BE2C (cell line): ENCODE measurements at regions not wholly inside any gene's neighbourhood (a gene's known extent, or its start where the extent isn't known, plus 50 kb on each side); places are given as distances from the start of the nearest gene placed in this dataset.

Source experiments
- DNase-seq: peaks from one replicate; pipeline ENCODE4 v3.0.0-alpha.2; 2020
- H3K27me3 ChIP-seq: fragments of 250-450 bp; sonication (Bioruptor Pico); 2 replicates; pipeline ENCODE4 v1.5.1; 2020; ENCODE audit warnings: mild to moderate bottlenecking
- H3K36me3 ChIP-seq: fragments of 250-450 bp; sonication (Bioruptor Pico); 2 replicates; pipeline ENCODE4 v1.5.1; 2020; ENCODE audit warnings: mild to moderate bottlenecking
- H3K4me1 ChIP-seq: fragments of 250-450 bp; sonication (Bioruptor Pico); 2 replicates; pipeline ENCODE4 v1.5.1; 2020
- H3K4me3 ChIP-seq: 2 replicates; pipeline ENCODE4 v1.5.1; 2011; ENCODE audit warnings: low read depth, low read length
- H3K9me3 ChIP-seq: fragments of 250-450 bp; sonication (Bioruptor Pico); 2 replicates; pipeline ENCODE4 v1.5.1; 2020
- CTCF ChIP-seq: IDR thresholded peaks from 2 replicates; pipeline ENCODE4 v1.5.1; 2012; ENCODE audit warnings: mild to moderate bottlenecking, low read depth, low read length

DNA sequence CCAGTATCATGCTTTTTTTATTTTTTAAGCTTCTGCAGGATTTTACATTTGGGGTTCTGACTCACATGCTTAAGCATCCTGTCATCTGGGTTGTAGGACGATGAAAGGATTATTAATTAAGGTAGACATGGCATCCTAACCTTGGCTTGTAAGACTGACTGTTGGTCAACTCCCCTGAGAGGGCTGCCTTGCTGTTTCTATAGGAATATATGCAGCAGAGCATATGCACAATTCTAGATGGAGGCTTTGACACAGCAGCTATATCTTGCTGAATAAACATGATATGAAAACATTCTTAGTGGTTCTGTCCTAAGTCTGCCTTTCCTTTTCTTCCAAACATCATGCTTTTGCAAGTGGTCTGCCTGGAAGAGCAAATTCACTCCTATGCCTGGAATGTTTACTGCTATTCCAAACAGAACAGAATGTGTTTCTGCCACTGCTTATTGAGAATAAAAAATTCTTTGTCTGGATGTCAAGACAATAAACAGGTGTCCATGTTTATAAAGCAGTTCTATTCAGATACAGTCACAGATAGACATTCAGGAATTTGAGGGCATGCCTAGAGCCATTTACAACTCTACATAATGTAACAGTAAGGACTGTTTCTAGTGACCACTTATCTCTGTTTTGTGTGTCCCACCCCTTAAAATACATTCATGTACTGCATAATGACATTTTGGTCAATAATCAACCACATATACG is 166.2 kb upstream of the PPP2R2B start:
- TF ChIP-seq CTCF, result no peak
- Histone ChIP-seq H3K36me3 (no peaks in the 10 kb centered on the region), H3K27me3 (no peaks in the 10 kb centered on the region), H3K9me3 (no peaks in the 10 kb centered on the region), H3K4me1 (no peaks in the 10 kb centered on the region), H3K4me3 (no peak overlapping the region)
- DNase-seq, result no peak

- Histone ChIP-seq H3K4me1 (no peaks in the 10 kb centered on the region), H3K36me3 (no peaks in the 10 kb centered on the region), H3K27me3 (no peaks in the 10 kb centered on the region), H3K9me3 (no peaks in the 10 kb centered on the region), H3K4me3 (no peak overlapping the region)
- no peak for DNase-seq
- TF ChIP-seq CTCF, result no peak
Measured at GRCh38 chr5:147045290-147045689, 166.7 kb upstream of the PPP2R2B start.

DNA sequence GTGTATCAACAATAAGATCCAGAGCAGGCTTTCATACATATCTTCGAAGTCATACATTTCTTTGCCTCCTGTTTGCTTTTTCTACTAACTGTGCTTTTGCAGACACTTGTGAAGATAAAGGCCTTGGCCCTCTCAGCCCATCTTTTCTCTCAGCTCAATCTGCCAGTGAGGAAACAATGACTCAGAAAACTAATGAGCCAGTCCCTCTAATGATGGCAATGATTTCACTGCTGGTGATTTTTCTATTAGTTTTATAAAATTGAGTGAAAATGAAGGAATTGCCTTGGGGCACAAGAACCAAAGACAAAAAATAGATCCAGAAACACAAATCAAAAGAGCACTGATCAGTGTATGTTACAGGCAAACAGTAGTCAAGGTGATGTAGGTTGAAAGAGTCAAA is 167.7 kb upstream of the PPP2R2B start:
- H3K27me3 ChIP-seq, result no peaks in the 10 kb centered on the region
- no peak for DNase-seq
- H3K4me1 ChIP-seq, result no peaks in the 10 kb centered on the region
- no peak for TF ChIP-seq CTCF
- no peak overlapping the region for H3K4me3 ChIP-seq
- H3K9me3 ChIP-seq, result no peaks in the 10 kb centered on the region
- H3K36me3 ChIP-seq, result no peaks in the 10 kb centered on the region

- Histone ChIP-seq H3K9me3 (no peaks in the 10 kb centered on the region), H3K27me3 (no peaks in the 10 kb centered on the region), H3K4me3 (no peak overlapping the region), H3K36me3 (no peaks in the 10 kb centered on the region), H3K4me1 (no peaks in the 10 kb centered on the region)
- no peak for DNase-seq
- TF ChIP-seq CTCF, result no peak
Measured at GRCh38 chr5:147046894-147047293, 168.3 kb upstream of the PPP2R2B start.

GRCh38 chr5:147049764-147050163 is 171.2 kb upstream of the PPP2R2B start:
- Histone ChIP-seq H3K9me3 (no peaks in the 10 kb centered on the region), H3K27me3 (no peaks in the 10 kb centered on the region), H3K4me3 (no peak overlapping the region), H3K36me3 (no peaks in the 10 kb centered on the region), H3K4me1 (no peaks in the 10 kb centered on the region; the same call in 1 of the 2 replicates)
- TF ChIP-seq CTCF, result no peak
- DNase-seq, result no peak

DNA sequence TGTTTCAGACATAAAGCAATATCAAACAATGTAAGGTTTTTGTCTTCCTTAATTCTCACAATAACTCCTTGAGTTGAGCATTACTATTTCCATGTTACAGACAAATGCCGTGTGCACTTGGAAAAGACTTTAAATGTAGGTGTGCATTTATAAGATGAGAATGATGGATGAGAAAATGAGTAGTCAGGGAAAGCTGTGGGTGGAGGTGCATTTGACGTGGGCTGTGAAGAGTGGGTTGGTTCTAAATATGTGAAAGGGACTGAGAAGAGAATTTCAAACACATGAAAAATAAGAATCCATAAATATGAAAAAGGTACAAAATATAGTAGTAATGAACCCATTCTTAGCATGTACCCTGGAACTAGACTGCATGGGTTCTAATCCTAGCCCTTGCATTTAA is 171.6 kb upstream of the PPP2R2B start:
- no peaks in the 10 kb centered on the region for H3K36me3 ChIP-seq
- TF ChIP-seq CTCF, result no peak
- DNase-seq, result no peak
- H3K9me3 ChIP-seq, result no peaks in the 10 kb centered on the region
- no peaks in the 10 kb centered on the region for H3K27me3 ChIP-seq
- peaks cover 3% of the 10 kb centered on the region; the same call in 1 of the 2 replicates for H3K4me1 ChIP-seq
- no peak overlapping the region for H3K4me3 ChIP-seq
